ENCODE measurements at regions not wholly inside any gene's neighbourhood (a gene's known extent, or its start where the extent isn't known, plus 50 kb on each side); places are given as distances from the start of the nearest gene placed in this dataset.
"Not testable (repeated sequence)": the region's sequence is repeated elsewhere in the genome, so short reads cannot be mapped to it uniquely, and the experiment has no call there.

- Histone ChIP-seq H3K79me2 (ENCODE audit: control insufficient read depth, insufficient read depth, low read length) (no peaks in the 10 kb centered on the region), H3K9me3 (ENCODE audit: control insufficient read depth, low read depth, low read length) (no peaks in the 10 kb centered on the region), H3K9me1 (ENCODE audit: control insufficient read depth, extremely low read depth, insufficient read depth, low read length) (no peaks in the 10 kb centered on the region), H3K4me2 (ENCODE audit: control insufficient read depth, extremely low read depth, insufficient read depth, low read depth, low read length) (no peak overlapping the region), H3K9ac (ENCODE audit: control insufficient read depth, extremely low read depth, insufficient read depth, low read length) (no peak overlapping the region), H3K4me1 (ENCODE audit: control insufficient read depth, extremely low read depth, insufficient read depth, low read length) (no peaks in the 10 kb centered on the region), H2AFZ (ENCODE audit: control insufficient read depth, low read length) (no peak overlapping the region), H3K36me3 (ENCODE audit: control insufficient read depth in 2 of 2, extremely low read depth in 1 of 2, insufficient read depth in 2 of 2, low read length in 2 of 2) (no peaks in the 10 kb centered on the region), H3K4me3 (ENCODE audit: control insufficient read depth in 2 of 3, extremely low read depth in 1 of 3, insufficient read depth in 2 of 3, low read depth in 1 of 3, low read length in 3 of 3) (no peak overlapping the region), H3K27me3 (ENCODE audit: control insufficient read depth, extremely low read depth, insufficient read depth, low read length) (no peaks in the 10 kb centered on the region), H4K20me1 (ENCODE audit: control insufficient read depth, extremely low read depth, insufficient read depth, low read length) (no peaks in the 10 kb centered on the region), H3K27ac (ENCODE audit: control insufficient read depth, insufficient read depth, low read length) (no peak overlapping the region)
- dilution Hi-C loops (cut with MboI; ENCODE audit: extremely low pct_ligation_motif_present, low sequenced_read_pairs), result no loop called here
- DNase-seq (ENCODE audit: low read depth, low spot score) (no peak), FAIRE-seq (no peak)
- TF ChIP-seq CTCF (optimal IDR thresholded peaks at IDR 0.05 in 1 of 3, IDR thresholded peaks at IDR 0.05 in 1 of 3, conservative IDR thresholded peaks at IDR 0.05 in 1 of 3; ENCODE audit: extremely low read depth in 1 of 3, insufficient read depth in 2 of 3, low read length in 3 of 3), result peak; percentile 9 to 77 (median 76)
- no peak for TF ChIP-seq EZH2 (IDR thresholded peaks at IDR 0.05; ENCODE audit: low read length)
Observed at GRCh38 chr14:44846232-44846824, 115.4 kb downstream of the KLHL28 start.

DNA sequence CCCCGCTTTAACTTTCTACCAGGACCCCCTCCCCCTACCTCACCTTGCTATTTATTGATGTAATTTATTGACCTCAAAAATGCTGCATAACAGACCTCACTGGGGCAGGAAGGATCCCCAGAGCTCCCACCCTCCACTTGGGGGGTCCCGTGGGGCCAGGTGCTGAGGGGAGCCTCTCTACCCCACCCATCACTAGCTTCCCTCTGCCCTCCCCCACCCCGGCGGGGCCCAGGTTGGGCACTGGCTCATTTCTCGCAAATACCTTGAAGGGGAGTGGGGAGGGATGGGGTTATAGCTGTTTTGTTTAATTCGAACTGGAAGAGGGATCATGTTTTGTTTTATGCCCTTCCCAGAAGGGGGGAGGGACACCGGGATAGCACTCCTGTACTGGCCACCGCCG lies 125.8 kb downstream of the KLHL28 start:
- H3K79me2 ChIP-seq (ENCODE audit: control insufficient read depth, insufficient read depth, low read length); DNase-seq (ENCODE audit: low read depth, low spot score); H3K9me3 ChIP-seq (ENCODE audit: control insufficient read depth, low read depth, low read length); H3K27me3 ChIP-seq (ENCODE audit: control insufficient read depth, extremely low read depth, insufficient read depth, low read length); H3K9ac ChIP-seq (ENCODE audit: control insufficient read depth, extremely low read depth, insufficient read depth, low read length); H3K4me3 ChIP-seq (ENCODE audit: control insufficient read depth in 2 of 3, extremely low read depth in 1 of 3, insufficient read depth in 2 of 3, low read depth in 1 of 3, low read length in 3 of 3); H3K27ac ChIP-seq (ENCODE audit: control insufficient read depth, insufficient read depth, low read length); H3K36me3 ChIP-seq (ENCODE audit: control insufficient read depth in 2 of 2, extremely low read depth in 1 of 2, insufficient read depth in 2 of 2, low read length in 2 of 2); FAIRE-seq; H3K4me2 ChIP-seq (ENCODE audit: control insufficient read depth, extremely low read depth, insufficient read depth, low read depth, low read length); H3K9me1 ChIP-seq (ENCODE audit: control insufficient read depth, extremely low read depth, insufficient read depth, low read length); H3K4me1 ChIP-seq (ENCODE audit: control insufficient read depth, extremely low read depth, insufficient read depth, low read length); H2AFZ ChIP-seq (ENCODE audit: control insufficient read depth, low read length); H4K20me1 ChIP-seq (ENCODE audit: control insufficient read depth, extremely low read depth, insufficient read depth, low read length); dilution Hi-C loops (cut with MboI; ENCODE audit: extremely low pct_ligation_motif_present, low sequenced_read_pairs): not testable (repeated sequence)

Measured in keratinocyte (primary cell).